IMR-90 (cell line): ENCODE measurements at regions not wholly inside any gene's neighbourhood (a gene's known extent, or its start where the extent isn't known, plus 50 kb on each side); places are given as distances from the start of the nearest gene placed in this dataset.

Experiments used
- ATAC-seq: fragments of 200-7000 bp; cut with Tn5 transposase; 2 replicates; pipeline ENCODE4 v1.9.1; 2020; ENCODE audit warnings: low read depth, mild to moderate bottlenecking, moderate library complexity
- BruUV-seq: library from RNA; stranded (reverse); fragments of 400-500 nt; replicated peaks from 2 replicates; lab custom pipeline; 2021; lab: Mats Ljungman, UMichigan
- CTCF ChIA-PET: fragments of 300-600 bp; formaldehyde crosslinking; extraction: SDS; loops from one replicate; lab custom pipeline; 2021; ENCODE audit warnings: antibody characterized with exemption; lab: Yijun Ruan, JAX
- POLR2A ChIA-PET: fragments of 300-600 bp; sonication (Branson Sonifier 250); formaldehyde crosslinking; loops from one replicate; lab custom pipeline; 2022; ENCODE audit warnings: antibody characterized with exemption; ENCODE audit not compliant: unreplicated experiment; lab: Charles Lee
- DNase-seq: peaks from one replicate; pipeline ENCODE4 v3.0.0; 2013
- H2AFZ ChIP-seq: replicated peaks from 2 replicates; pipeline ENCODE3; 2013; ENCODE audit warnings: low read length, mild to moderate bottlenecking; ENCODE audit not compliant: poor library complexity
- H2AK5ac ChIP-seq: 2 replicates; pipeline ENCODE4 v1.6.1; 2013; ENCODE audit warnings: low read depth, low read length, inconsistent platforms
- H2AK9ac ChIP-seq: replicated peaks from 2 replicates; pipeline ENCODE3; 2013; ENCODE audit warnings: mild to moderate bottlenecking, low read depth, low read length, moderate library complexity; ENCODE audit not compliant: poor library complexity
- H2BK120ac ChIP-seq: 2 replicates; pipeline ENCODE4 v1.6.1; 2013; ENCODE audit warnings: low read depth, low read length, inconsistent platforms
- H2BK15ac ChIP-seq: 3 replicates; pipeline ENCODE4 v1.6.1; 2013; ENCODE audit warnings: low read depth, low read length, inconsistent platforms
- H2BK20ac ChIP-seq: 2 replicates; pipeline ENCODE4 v1.6.1; 2013; ENCODE audit warnings: low read depth, mild to moderate bottlenecking, inconsistent platforms, low read length, moderate library complexity
- H2BK5ac ChIP-seq: 2 replicates; pipeline ENCODE4 v1.6.1; 2013; ENCODE audit warnings: mild to moderate bottlenecking, low read depth, low read length, inconsistent platforms; ENCODE audit not compliant: poor library complexity, severe bottlenecking
- H3K14ac ChIP-seq: replicated peaks from 2 replicates; pipeline ENCODE4 v1.6.1; 2013; ENCODE audit warnings: low read depth, low read length, inconsistent platforms
- H3K18ac ChIP-seq: 2 replicates; pipeline ENCODE4 v1.6.1; 2013; ENCODE audit warnings: low read depth, low read length, control low read depth
- H3K23ac ChIP-seq: 2 replicates; pipeline ENCODE4 v1.6.1; 2013; ENCODE audit warnings: low read depth, low read length, inconsistent platforms
- H3K27ac ChIP-seq: 2 replicates; pipeline ENCODE4 v1.5.1; 2013; ENCODE audit warnings: mild to moderate bottlenecking, control low read depth, low read length; ENCODE audit not compliant: insufficient read depth
- H3K27me3 ChIP-seq: 2 replicates; pipeline ENCODE4 v1.6.1; 2013; ENCODE audit warnings: low read length; ENCODE audit not compliant: control insufficient read depth, insufficient read depth
- H3K36me3 ChIP-seq: 2 replicates; pipeline ENCODE4 v1.6.1; 2013; ENCODE audit warnings: low read length, mixed read lengths; ENCODE audit not compliant: control insufficient read depth, insufficient read depth
- H3K4ac ChIP-seq: 2 replicates; pipeline ENCODE4 v1.6.1; 2013; ENCODE audit warnings: low read depth, low read length, inconsistent platforms
- H3K4me1 ChIP-seq: 2 replicates; pipeline ENCODE4 v1.6.1; 2013; ENCODE audit warnings: low read length, mixed read lengths; ENCODE audit not compliant: control insufficient read depth, insufficient read depth
- H3K4me2 ChIP-seq: 2 replicates; pipeline ENCODE4 v1.6.1; 2013; ENCODE audit warnings: low read depth, mild to moderate bottlenecking, control low read depth, low read length, moderate library complexity
- H3K4me3 ChIP-seq: 2 replicates; pipeline ENCODE4 v1.5.1; 2013; ENCODE audit warnings: low read depth, mild to moderate bottlenecking, control low read depth, low read length, moderate library complexity; ENCODE audit not compliant: insufficient read depth
- H3K56ac ChIP-seq: 2 replicates; pipeline ENCODE4 v1.6.1; 2013; ENCODE audit warnings: low read length, inconsistent platforms; ENCODE audit not compliant: insufficient read depth; ENCODE audit errors: extremely low read depth
- H3K79me1 ChIP-seq, 2 experiments: 2 replicates each; pipeline ENCODE4 v1.6.1; 2013; ENCODE audit warnings: low read length in 2 of 2, inconsistent platforms in 1 of 2, low read depth in 1 of 2
- H3K9ac ChIP-seq: 2 replicates; pipeline ENCODE4 v1.6.1; 2013; ENCODE audit warnings: low read depth, low read length, control low read depth
- H3K9me1 ChIP-seq: 2 replicates; pipeline ENCODE4 v1.6.1; 2013; ENCODE audit warnings: low read length, inconsistent platforms; ENCODE audit not compliant: insufficient read depth
- H3K9me3 ChIP-seq: 2 replicates; pipeline ENCODE4 v1.6.1; 2013; ENCODE audit warnings: low read length; ENCODE audit not compliant: control insufficient read depth, insufficient read depth
- H4K20me1 ChIP-seq: 2 replicates; pipeline ENCODE4 v1.6.1; 2013; ENCODE audit warnings: low read length, inconsistent platforms; ENCODE audit not compliant: insufficient read depth
- H4K5ac ChIP-seq: 2 replicates; pipeline ENCODE4 v1.6.1; 2013; ENCODE audit warnings: mild to moderate bottlenecking, low read depth, low read length, control low read depth
- H4K8ac ChIP-seq, 2 experiments: 2 replicates each; pipeline ENCODE4 v1.6.1; 2013; ENCODE audit warnings: low read depth in 2 of 2, low read length in 2 of 2, control low read depth in 1 of 2, inconsistent platforms in 1 of 2
- H4K91ac ChIP-seq: 2 replicates; pipeline ENCODE4 v1.6.1; 2013; ENCODE audit warnings: low read depth, low read length, inconsistent platforms; ENCODE audit not compliant: insufficient read depth
- BHLHE40 ChIP-seq: fragments of 150-350 bp; IDR thresholded peaks from 2 replicates; pipeline ENCODE4 v1.6.1; 2016; ENCODE audit warnings: mild to moderate bottlenecking, low read depth, low read length
- CEBPB ChIP-seq: IDR thresholded peaks from 2 replicates; pipeline ENCODE4 v1.6.1; 2012; ENCODE audit warnings: low read depth, low read length, improper control_type of control experiment
- CHD1 ChIP-seq: IDR thresholded peaks from 2 replicates; pipeline ENCODE4 v1.6.1; 2012; ENCODE audit warnings: low read depth, low read length, improper control_type of control experiment
- FOS ChIP-seq: fragments of 150-350 bp; IDR thresholded peaks from 2 replicates; pipeline ENCODE4 v1.6.1; 2016; ENCODE audit warnings: low read depth, low read length
- MAFK ChIP-seq: IDR thresholded peaks from 2 replicates; pipeline ENCODE4 v1.6.1; 2012; ENCODE audit warnings: low read depth, low read length, improper control_type of control experiment
- MAZ ChIP-seq: IDR thresholded peaks from 2 replicates; pipeline ENCODE4 v1.6.1; 2012; ENCODE audit warnings: low read depth, mild to moderate bottlenecking, low read length, improper control_type of control experiment, moderate library complexity, borderline replicate concordance
- MXI1 ChIP-seq: IDR thresholded peaks from 2 replicates; pipeline ENCODE4 v1.6.1; 2012; ENCODE audit warnings: low read depth, mild to moderate bottlenecking, low read length, moderate library complexity, borderline replicate concordance
- NFE2L2 ChIP-seq: fragments of 150-350 bp; IDR thresholded peaks from 2 replicates; pipeline ENCODE4 v1.6.1; 2016; ENCODE audit warnings: low read depth, mild to moderate bottlenecking, low read length
- POLR2A ChIP-seq: IDR thresholded peaks from 2 replicates; pipeline ENCODE4 v1.6.1; 2012; ENCODE audit warnings: mild to moderate bottlenecking, low read depth, low read length
- RAD21 ChIP-seq: IDR thresholded peaks from 2 replicates; pipeline ENCODE4 v1.6.1; 2012; ENCODE audit warnings: low read length, improper control_type of control experiment
- RCOR1 ChIP-seq: IDR thresholded peaks from 2 replicates; pipeline ENCODE4 v1.6.1; 2012; ENCODE audit warnings: mild to moderate bottlenecking, low read length, improper control_type of control experiment; ENCODE audit not compliant: insufficient replicate concordance
- RFX5 ChIP-seq: IDR thresholded peaks from 2 replicates; pipeline ENCODE4 v1.8.0; 2012; ENCODE audit warnings: low read depth, mild to moderate bottlenecking, low read length, moderate library complexity
- SMC3 ChIP-seq: fragments of 150-350 bp; IDR thresholded peaks from 2 replicates; pipeline ENCODE4 v1.6.1; 2016; ENCODE audit warnings: low read depth, mild to moderate bottlenecking, antibody characterized with exemption, low read length, moderate library complexity
- WGBS, 2 experiments: methylation state at CpG; one replicate each; pipeline versions ENCODE4 v1.1.5 to v1.1.7; 2013; ENCODE audit warnings: missing lambda C conversion rate in 2 of 2; ENCODE audit not compliant: insufficient read length in 1 of 2; ENCODE audit errors: extremely low coverage in 2 of 2; 5-methylcytosine and 5-hydroxymethylcytosine counted together
- dilution Hi-C: fragments of 300-500 bp; cut with HindIII; formaldehyde crosslinking; loops from one replicate; pipeline ENCODE4 v1.14.3; 2018; ENCODE audit warnings: low sequenced_read_pairs; ENCODE audit not compliant: unreplicated experiment
- in situ Hi-C: fragments of 300-500 bp; cut with MboI; formaldehyde crosslinking; loops from 3 replicates; pipeline ENCODE4 v1.14.3; 2019; ENCODE audit warnings: low sequenced_read_pairs, inconsistent platforms, mixed read lengths
- intact Hi-C: fragments of 100-400 bp; cut with micrococcal nuclease; formaldehyde crosslinking; loops from 2 replicates; pipeline ENCODE4 v1.10.0; 2022
- TF ChIP-seq, protein P1 (sequence below): fragments of 150-350 bp; IDR thresholded peaks from 2 replicates; pipeline ENCODE4 v1.6.1; 2016; ENCODE audit warnings: low read depth, mild to moderate bottlenecking, low read length, moderate library complexity, borderline replicate concordance
- TF ChIP-seq, protein P2 (sequence below): fragments of 150-350 bp; IDR thresholded peaks from 2 replicates; pipeline ENCODE4 v1.6.1; 2017; ENCODE audit warnings: mild to moderate bottlenecking, antibody characterized with exemption, low read length, low read depth
- TF ChIP-seq, protein P3 (sequence below): conservative IDR thresholded peaks from 2 replicates; pipeline ENCODE4 v1.5.1; 2012; ENCODE audit warnings: mild to moderate bottlenecking, low read depth, low read length, improper control_type of control experiment

DNA sequence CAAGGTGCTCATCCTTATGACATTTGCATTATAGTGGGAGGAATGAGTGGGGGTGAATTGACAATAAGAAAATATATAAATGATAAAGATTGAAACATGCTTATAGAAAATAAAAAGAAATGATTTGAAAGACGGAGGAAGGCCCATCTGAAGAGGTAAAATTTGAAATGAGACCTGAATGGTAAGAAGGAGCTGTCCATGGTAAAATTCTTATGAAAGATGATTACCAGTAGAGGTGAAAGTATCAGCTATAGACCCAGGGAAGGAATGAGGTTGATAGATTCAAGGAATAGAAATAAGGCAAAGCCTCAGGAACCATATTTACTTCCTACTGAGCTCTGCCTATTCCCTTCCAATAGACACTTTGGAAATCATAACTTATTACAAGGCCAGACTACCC lies 149.7 kb downstream of the HTR1B start:
- Histone ChIP-seq H3K18ac (no peak overlapping the region), H3K9me1 (no peaks in the 10 kb centered on the region), H4K91ac (no peak overlapping the region), H3K9me3 (no peaks in the 10 kb centered on the region), H3K27ac (no peak overlapping the region), H4K5ac (no peak overlapping the region), H3K36me3 (no peaks in the 10 kb centered on the region), H2BK15ac (no peak overlapping the region), H2BK120ac (no peak overlapping the region), H3K9ac (no peak overlapping the region), H3K4me1 (no peaks in the 10 kb centered on the region), H2AFZ (no peak overlapping the region), H4K20me1 (no peaks in the 10 kb centered on the region), H3K4me2 (no peak overlapping the region), H3K14ac (no peak overlapping the region), H3K27me3 (no peaks in the 10 kb centered on the region), H3K56ac (no peak overlapping the region), H2BK20ac (no peak overlapping the region), H2AK5ac (no peak overlapping the region), H3K79me1 (no peaks in the 10 kb centered on the region; a peak in 1 of 4 replicates), H2BK5ac (no peak overlapping the region), H3K4ac (no peak overlapping the region), H3K23ac (no peak overlapping the region), H3K4me3 (no peak overlapping the region), H2AK9ac (no peak overlapping the region), H4K8ac (no peak overlapping the region)
- no peak for TF ChIP-seq SMC3
- no peak for TF ChIP-seq FOS
- TF ChIP-seq CHD1 = no peak
- no peak for TF ChIP-seq MAZ
- no peak for TF ChIP-seq RFX5
- TF ChIP-seq, protein P1, sequence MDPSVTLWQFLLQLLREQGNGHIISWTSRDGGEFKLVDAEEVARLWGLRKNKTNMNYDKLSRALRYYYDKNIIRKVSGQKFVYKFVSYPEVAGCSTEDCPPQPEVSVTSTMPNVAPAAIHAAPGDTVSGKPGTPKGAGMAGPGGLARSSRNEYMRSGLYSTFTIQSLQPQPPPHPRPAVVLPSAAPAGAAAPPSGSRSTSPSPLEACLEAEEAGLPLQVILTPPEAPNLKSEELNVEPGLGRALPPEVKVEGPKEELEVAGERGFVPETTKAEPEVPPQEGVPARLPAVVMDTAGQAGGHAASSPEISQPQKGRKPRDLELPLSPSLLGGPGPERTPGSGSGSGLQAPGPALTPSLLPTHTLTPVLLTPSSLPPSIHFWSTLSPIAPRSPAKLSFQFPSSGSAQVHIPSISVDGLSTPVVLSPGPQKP = no peak
- TF ChIP-seq, protein P2, sequence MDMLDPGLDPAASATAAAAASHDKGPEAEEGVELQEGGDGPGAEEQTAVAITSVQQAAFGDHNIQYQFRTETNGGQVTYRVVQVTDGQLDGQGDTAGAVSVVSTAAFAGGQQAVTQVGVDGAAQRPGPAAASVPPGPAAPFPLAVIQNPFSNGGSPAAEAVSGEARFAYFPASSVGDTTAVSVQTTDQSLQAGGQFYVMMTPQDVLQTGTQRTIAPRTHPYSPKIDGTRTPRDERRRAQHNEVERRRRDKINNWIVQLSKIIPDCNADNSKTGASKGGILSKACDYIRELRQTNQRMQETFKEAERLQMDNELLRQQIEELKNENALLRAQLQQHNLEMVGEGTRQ = no peak
- TF ChIP-seq RCOR1 = no peak
- TF ChIP-seq BHLHE40 = no peak
- TF ChIP-seq, protein P3, sequence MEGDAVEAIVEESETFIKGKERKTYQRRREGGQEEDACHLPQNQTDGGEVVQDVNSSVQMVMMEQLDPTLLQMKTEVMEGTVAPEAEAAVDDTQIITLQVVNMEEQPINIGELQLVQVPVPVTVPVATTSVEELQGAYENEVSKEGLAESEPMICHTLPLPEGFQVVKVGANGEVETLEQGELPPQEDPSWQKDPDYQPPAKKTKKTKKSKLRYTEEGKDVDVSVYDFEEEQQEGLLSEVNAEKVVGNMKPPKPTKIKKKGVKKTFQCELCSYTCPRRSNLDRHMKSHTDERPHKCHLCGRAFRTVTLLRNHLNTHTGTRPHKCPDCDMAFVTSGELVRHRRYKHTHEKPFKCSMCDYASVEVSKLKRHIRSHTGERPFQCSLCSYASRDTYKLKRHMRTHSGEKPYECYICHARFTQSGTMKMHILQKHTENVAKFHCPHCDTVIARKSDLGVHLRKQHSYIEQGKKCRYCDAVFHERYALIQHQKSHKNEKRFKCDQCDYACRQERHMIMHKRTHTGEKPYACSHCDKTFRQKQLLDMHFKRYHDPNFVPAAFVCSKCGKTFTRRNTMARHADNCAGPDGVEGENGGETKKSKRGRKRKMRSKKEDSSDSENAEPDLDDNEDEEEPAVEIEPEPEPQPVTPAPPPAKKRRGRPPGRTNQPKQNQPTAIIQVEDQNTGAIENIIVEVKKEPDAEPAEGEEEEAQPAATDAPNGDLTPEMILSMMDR = no peak
- no peak for TF ChIP-seq CEBPB
- TF ChIP-seq POLR2A = no peak
- TF ChIP-seq MXI1 = no peak
- TF ChIP-seq NFE2L2 = no peak
- TF ChIP-seq RAD21 = no peak
- TF ChIP-seq MAFK = no peak
- in situ Hi-C loops (no loop called here), dilution Hi-C loops (no loop called here), intact Hi-C loops (no loop called here)
- no TSS peak for BruUV-seq
- 50% methylated on average over 1 of the region's 1 CpG; no CpG with 5 or more reads in 1 of the 2 experiments for WGBS, 2 experiments
- DNase-seq (no peak), ATAC-seq (no peak)
- POLR2A ChIA-PET = no interaction called here
- CTCF ChIA-PET = interaction anchor here (0.6 kb wide), 1 partner anchor 127 kb away, joined by 8 read pairs; no protein-coding TSS in a partner anchor
